HCT116 (cell line): ENCODE measurements at regions not wholly inside any gene's neighbourhood (a gene's known extent, or its start where the extent isn't known, plus 50 kb on each side); places are given as distances from the start of the nearest gene placed in this dataset.

ENCODE experiments used
- ATAC-seq: fragments of 200-7000 bp; cut with Tn5 transposase; 2 replicates; pipeline ENCODE4 v1.9.1; 2020; ENCODE audit warnings: mild to moderate bottlenecking, moderate library complexity
- BruUV-seq: library from RNA; stranded (reverse); fragments of 400-500 nt; replicated peaks from 2 replicates; lab custom pipeline; 2021; lab: Mats Ljungman, UMichigan
- CTCF ChIA-PET: fragments of 300-600 bp; sonication (Branson Sonifier 250); formaldehyde crosslinking; loops from one replicate; lab custom pipeline; 2021; ENCODE audit warnings: antibody characterized with exemption; lab: Charles Lee
- POLR2A ChIA-PET: fragments of 300-600, 350-600 bp; sonication (Branson Sonifier 250); formaldehyde crosslinking; loops from one replicate; lab custom pipeline; 2021; ENCODE audit warnings: antibody characterized with exemption; lab: Charles Lee
- RAD21 ChIA-PET, 2 experiments: fragments of 300-600 bp; sonication (Branson Sonifier 250); formaldehyde crosslinking; loops; one replicate each; lab custom pipeline; 2023; ENCODE audit warnings: low total read pairs in 2 of 2; ENCODE audit not compliant: uncharacterized antibody in 2 of 2, unreplicated experiment in 2 of 2, low non-redundant PET in 1 of 2; lab: Charles Lee
- DNase-seq: peaks from one replicate; pipeline ENCODE4 v3.0.0-alpha.2; 2010; ENCODE audit warnings: low read depth, low spot score
- H2AFZ ChIP-seq: fragments of 200-600 bp; shearing (Covaris generic), sonication (generic); 2 replicates; pipeline ENCODE4 v1.6.1; 2017; ENCODE audit warnings: low read depth, mixed run types, mixed read lengths, antibody characterized with exemption, low read length; ENCODE audit not compliant: poor library complexity, severe bottlenecking
- H3K27ac ChIP-seq: 2 replicates; pipeline ENCODE4 v1.5.1; 2012; ENCODE audit warnings: low read depth, low read length
- H3K27me3 ChIP-seq: fragments of 200-600 bp; sonication (generic); 2 replicates; pipeline ENCODE4 v1.6.1; 2016; ENCODE audit warnings: mixed run types, low read length, mixed read lengths; ENCODE audit not compliant: insufficient read depth
- H3K36me3 ChIP-seq, 2 experiments: fragments of 200-500 bp in 1 of 2; fragments of 200-600 bp in 1 of 2; sonication (Bioruptor generic) in 1 of 2; sonication (generic) in 1 of 2; 2 replicates each; pipeline versions ENCODE4 v1.5.1 to v1.6.1; 2014 to 2016; ENCODE audit warnings: low read length in 2 of 2, inconsistent platforms in 1 of 2, mixed read lengths in 1 of 2, mixed run types in 1 of 2; ENCODE audit not compliant: insufficient read depth in 2 of 2, control insufficient read depth in 1 of 2
- H3K4me1 ChIP-seq, 2 experiments: fragments of 200-600 bp in 1 of 2; sonication (generic) in 1 of 2; 2 replicates each; pipeline versions ENCODE4 v1.5.1 to v1.6.1; 2012 to 2017; ENCODE audit warnings: low read length in 2 of 2, inconsistent platforms in 1 of 2, mild to moderate bottlenecking in 1 of 2, mixed read lengths in 1 of 2, mixed run types in 1 of 2, moderate library complexity in 1 of 2; ENCODE audit not compliant: insufficient read depth in 2 of 2, control insufficient read depth in 1 of 2
- H3K4me2 ChIP-seq: fragments of 200-600 bp; sonication (generic); 2 replicates; pipeline ENCODE4 v1.6.1; 2017; ENCODE audit warnings: mixed run types, low read length, mixed read lengths
- H3K4me3 ChIP-seq, 2 experiments: fragments of 200-600 bp in 1 of 2; sonication (generic) in 1 of 2; replicated peaks in 1 of 2; 2 replicates each; pipeline ENCODE4 v1.5.1; 2011 to 2016; ENCODE audit warnings: low read length in 2 of 2, control low read depth in 1 of 2, low read depth in 1 of 2, mild to moderate bottlenecking in 1 of 2, mixed read lengths in 1 of 2, mixed run types in 1 of 2
- H3K79me2 ChIP-seq: fragments of 200-600 bp; sonication (generic); 2 replicates; pipeline ENCODE4 v1.6.1; 2017; ENCODE audit warnings: mild to moderate bottlenecking, mixed run types, low read length, moderate library complexity, mixed read lengths; ENCODE audit not compliant: insufficient read depth
- H3K9ac ChIP-seq: fragments of 200-600 bp; sonication (generic); 2 replicates; pipeline ENCODE4 v1.6.1; 2016; ENCODE audit warnings: low read length, mixed read lengths
- H3K9me2 ChIP-seq: fragments of 200-600 bp; sonication (generic), shearing (Covaris generic); 2 replicates; pipeline ENCODE4 v1.6.1; 2017; ENCODE audit warnings: mixed run types, mild to moderate bottlenecking, moderate library complexity; ENCODE audit not compliant: insufficient read depth
- H3K9me3 ChIP-seq, 2 experiments: fragments of 200-500 bp in 1 of 2; fragments of 200-600 bp in 1 of 2; sonication (Bioruptor generic) in 1 of 2; sonication (generic) in 1 of 2; 2 replicates each; pipeline ENCODE4 v1.6.1; 2014 to 2017; ENCODE audit warnings: low read length in 2 of 2, mixed read lengths in 2 of 2, inconsistent platforms in 1 of 2, low read depth in 1 of 2, mild to moderate bottlenecking in 1 of 2, mixed run types in 1 of 2, moderate library complexity in 1 of 2; ENCODE audit not compliant: control insufficient read depth in 1 of 2, insufficient read depth in 1 of 2
- H4K20me1 ChIP-seq: fragments of 200-600 bp; sonication (generic), shearing (Covaris generic); 2 replicates; pipeline ENCODE4 v1.6.1; 2017; ENCODE audit warnings: mixed run types, mild to moderate bottlenecking, moderate library complexity; ENCODE audit not compliant: insufficient read depth
- CEBPB ChIP-seq: IDR thresholded peaks from 2 replicates; pipeline ENCODE4 v1.6.1; 2012; ENCODE audit warnings: low read depth
- EGR1 ChIP-seq: IDR thresholded peaks from 2 replicates; pipeline ENCODE4 v1.6.1; 2012; ENCODE audit warnings: low read depth
- EZH2 ChIP-seq: fragments of 200-600 bp; sonication (generic); IDR thresholded peaks from 2 replicates; pipeline ENCODE4 v1.6.1; 2017; ENCODE audit warnings: antibody characterized with exemption, mixed run types
- POLR2A ChIP-seq: IDR thresholded peaks from 2 replicates; pipeline ENCODE4 v1.7.0; 2011; ENCODE audit warnings: borderline replicate concordance; ENCODE audit not compliant: insufficient read depth, insufficient read length; ENCODE audit errors: extremely low read depth
- POLR2AphosphoS5 ChIP-seq: IDR thresholded peaks from 2 replicates; pipeline ENCODE4 v1.6.1; 2011; ENCODE audit warnings: mild to moderate bottlenecking, low read depth, low read length, moderate library complexity
- SP1 ChIP-seq: IDR thresholded peaks from 2 replicates; pipeline ENCODE4 v1.6.1; 2012; ENCODE audit warnings: low read depth
- SRF ChIP-seq: IDR thresholded peaks from 2 replicates; pipeline ENCODE4 v1.6.1; 2012; ENCODE audit warnings: low read depth
- TCF7L2 ChIP-seq: IDR thresholded peaks from 2 replicates; pipeline ENCODE4 v1.7.0; 2011; ENCODE audit warnings: borderline replicate concordance, inconsistent platforms; ENCODE audit not compliant: insufficient read depth, insufficient read length; ENCODE audit errors: extremely low read depth
- ZNF274 ChIP-seq: fragments of 200-500 bp; sonication (Bioruptor generic); IDR thresholded peaks from 2 replicates; pipeline ENCODE4 v1.6.1; 2014; ENCODE audit warnings: mild to moderate bottlenecking, low read depth, low read length, inconsistent platforms
- intact Hi-C: fragments of 100-400 bp; cut with micrococcal nuclease; formaldehyde crosslinking; loops from 2 replicates; pipeline ENCODE4 v1.10.0; 2022
- TF ChIP-seq, protein P1 (sequence below), 3 experiments: fragments of 200-600 bp in 1 of 3; sonication (generic) in 1 of 3; IDR thresholded peaks in 2 of 3; conservative IDR thresholded peaks in 1 of 3; 2 replicates each; pipeline ENCODE4 v1.5.1; 2012 to 2017; ENCODE audit warnings: low read depth in 2 of 3, low read length in 2 of 3, antibody characterized with exemption in 1 of 3, borderline replicate concordance in 1 of 3, control low read depth in 1 of 3, mild to moderate bottlenecking in 1 of 3, mixed read lengths in 1 of 3, mixed run types in 1 of 3, moderate library complexity in 1 of 3; ENCODE audit not compliant: insufficient read depth in 1 of 3
- TF ChIP-seq, protein P2 (sequence below): IDR thresholded peaks from 2 replicates; pipeline ENCODE4 v1.6.1; 2011; ENCODE audit warnings: mild to moderate bottlenecking, low read length, moderate library complexity; ENCODE audit not compliant: insufficient replicate concordance; ENCODE audit errors: extremely low read depth
- TF ChIP-seq, protein P3 (sequence below): IDR thresholded peaks from 2 replicates; pipeline ENCODE4 v1.6.1; 2012
- TF ChIP-seq, protein P4 (sequence below): IDR thresholded peaks from 2 replicates; pipeline ENCODE4 v1.6.1; 2012

DNA sequence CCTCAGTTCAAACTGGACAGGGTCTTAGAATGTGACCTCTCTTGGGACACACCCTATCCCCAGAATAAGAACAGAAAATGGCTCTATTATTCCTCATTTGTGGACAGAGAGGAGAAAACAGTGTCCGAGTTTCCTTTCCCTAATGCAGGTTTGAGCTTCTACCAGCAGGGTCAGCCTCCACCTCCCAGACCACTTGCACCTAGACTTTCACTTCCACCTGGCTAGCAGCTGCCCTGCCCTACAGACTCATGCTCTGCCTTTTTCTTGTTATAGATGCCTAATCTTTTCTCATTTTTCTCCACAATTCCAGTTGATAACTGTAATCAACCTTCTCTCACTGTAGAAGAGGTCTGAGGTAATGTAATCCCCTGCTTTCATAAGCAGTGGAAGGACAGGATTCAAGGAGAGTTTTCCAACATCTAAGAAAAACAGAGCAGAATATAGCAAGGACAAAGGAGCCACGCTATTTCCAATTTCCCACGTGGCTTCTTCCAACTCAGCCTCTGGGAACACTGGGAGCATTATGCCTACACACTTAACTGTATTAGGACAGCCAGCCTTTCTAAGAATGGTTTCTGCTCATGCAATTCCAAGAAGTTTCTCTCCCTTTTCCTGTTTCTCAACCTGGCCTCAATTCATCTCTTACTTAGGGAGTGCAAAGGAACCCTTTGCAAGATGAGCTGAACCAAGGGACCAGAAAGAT is 239.8 kb downstream of the BCL11A start (continued):
- TF ChIP-seq SRF, result no peak
- no peak for TF ChIP-seq CEBPB
- TF ChIP-seq, protein P1, sequence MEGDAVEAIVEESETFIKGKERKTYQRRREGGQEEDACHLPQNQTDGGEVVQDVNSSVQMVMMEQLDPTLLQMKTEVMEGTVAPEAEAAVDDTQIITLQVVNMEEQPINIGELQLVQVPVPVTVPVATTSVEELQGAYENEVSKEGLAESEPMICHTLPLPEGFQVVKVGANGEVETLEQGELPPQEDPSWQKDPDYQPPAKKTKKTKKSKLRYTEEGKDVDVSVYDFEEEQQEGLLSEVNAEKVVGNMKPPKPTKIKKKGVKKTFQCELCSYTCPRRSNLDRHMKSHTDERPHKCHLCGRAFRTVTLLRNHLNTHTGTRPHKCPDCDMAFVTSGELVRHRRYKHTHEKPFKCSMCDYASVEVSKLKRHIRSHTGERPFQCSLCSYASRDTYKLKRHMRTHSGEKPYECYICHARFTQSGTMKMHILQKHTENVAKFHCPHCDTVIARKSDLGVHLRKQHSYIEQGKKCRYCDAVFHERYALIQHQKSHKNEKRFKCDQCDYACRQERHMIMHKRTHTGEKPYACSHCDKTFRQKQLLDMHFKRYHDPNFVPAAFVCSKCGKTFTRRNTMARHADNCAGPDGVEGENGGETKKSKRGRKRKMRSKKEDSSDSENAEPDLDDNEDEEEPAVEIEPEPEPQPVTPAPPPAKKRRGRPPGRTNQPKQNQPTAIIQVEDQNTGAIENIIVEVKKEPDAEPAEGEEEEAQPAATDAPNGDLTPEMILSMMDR (IDR thresholded peaks at IDR 0.05 in 2 of 3, conservative IDR thresholded peaks at IDR 0.05 in 1 of 3; ENCODE audit: borderline replicate concordance in 1 of 3, insufficient read depth in 1 of 3, low read depth in 2 of 3, low read length in 2 of 3), result no peak
- no peak for TF ChIP-seq SP1

DNA sequence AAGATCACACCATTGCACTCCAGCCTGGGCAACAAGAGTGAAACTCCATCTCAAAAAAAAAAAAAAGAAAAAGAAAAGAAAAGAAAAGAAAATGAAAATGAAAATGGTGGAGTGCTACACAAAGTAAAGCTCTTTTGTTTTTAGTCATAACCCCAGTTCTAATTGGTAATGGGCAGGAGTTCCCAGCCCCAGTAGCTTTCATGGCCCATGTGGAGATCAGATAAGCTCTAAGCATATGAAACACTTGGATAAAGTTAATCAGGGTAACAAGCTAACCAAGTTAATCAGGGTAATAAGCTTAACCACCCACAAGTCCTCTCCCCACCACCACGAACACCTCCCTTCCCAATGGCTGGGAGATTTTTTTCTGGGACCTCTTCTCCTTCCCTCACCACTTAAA is 240.8 kb downstream of the BCL11A start:
- TF ChIP-seq TCF7L2 (no peak), POLR2AphosphoS5 (no peak), EZH2 (no peak), SRF (no peak), POLR2A (no peak), EGR1 (no peak), ZNF274 (no peak)
- TF ChIP-seq, protein P1 (IDR thresholded peaks at IDR 0.05 in 2 of 3, conservative IDR thresholded peaks at IDR 0.05 in 1 of 3; ENCODE audit: borderline replicate concordance in 1 of 3, insufficient read depth in 1 of 3, low read depth in 2 of 3, low read length in 2 of 3), result no peak
- TF ChIP-seq, protein P2, sequence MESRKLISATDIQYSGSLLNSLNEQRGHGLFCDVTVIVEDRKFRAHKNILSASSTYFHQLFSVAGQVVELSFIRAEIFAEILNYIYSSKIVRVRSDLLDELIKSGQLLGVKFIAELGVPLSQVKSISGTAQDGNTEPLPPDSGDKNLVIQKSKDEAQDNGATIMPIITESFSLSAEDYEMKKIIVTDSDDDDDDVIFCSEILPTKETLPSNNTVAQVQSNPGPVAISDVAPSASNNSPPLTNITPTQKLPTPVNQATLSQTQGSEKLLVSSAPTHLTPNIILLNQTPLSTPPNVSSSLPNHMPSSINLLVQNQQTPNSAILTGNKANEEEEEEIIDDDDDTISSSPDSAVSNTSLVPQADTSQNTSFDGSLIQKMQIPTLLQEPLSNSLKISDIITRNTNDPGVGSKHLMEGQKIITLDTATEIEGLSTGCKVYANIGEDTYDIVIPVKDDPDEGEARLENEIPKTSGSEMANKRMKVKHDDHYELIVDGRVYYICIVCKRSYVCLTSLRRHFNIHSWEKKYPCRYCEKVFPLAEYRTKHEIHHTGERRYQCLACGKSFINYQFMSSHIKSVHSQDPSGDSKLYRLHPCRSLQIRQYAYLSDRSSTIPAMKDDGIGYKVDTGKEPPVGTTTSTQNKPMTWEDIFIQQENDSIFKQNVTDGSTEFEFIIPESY, result no peak
- TF ChIP-seq, protein P3, sequence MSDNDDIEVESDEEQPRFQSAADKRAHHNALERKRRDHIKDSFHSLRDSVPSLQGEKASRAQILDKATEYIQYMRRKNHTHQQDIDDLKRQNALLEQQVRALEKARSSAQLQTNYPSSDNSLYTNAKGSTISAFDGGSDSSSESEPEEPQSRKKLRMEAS, result no peak
- TF ChIP-seq, protein P4, sequence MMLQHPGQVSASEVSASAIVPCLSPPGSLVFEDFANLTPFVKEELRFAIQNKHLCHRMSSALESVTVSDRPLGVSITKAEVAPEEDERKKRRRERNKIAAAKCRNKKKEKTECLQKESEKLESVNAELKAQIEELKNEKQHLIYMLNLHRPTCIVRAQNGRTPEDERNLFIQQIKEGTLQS, result no peak
- Histone ChIP-seq H3K79me2 (no peaks in the 10 kb centered on the region), H3K27me3 (peaks cover 24% of the 10 kb centered on the region), H3K9ac (no peak overlapping the region), H3K4me3 (no peak overlapping the region), H3K9me2 (no peaks in the 10 kb centered on the region), H3K9me3 (no peaks in the 10 kb centered on the region), H3K4me1 (no peaks in the 10 kb centered on the region), H2AFZ (no peak overlapping the region), H3K27ac (no peak overlapping the region), H4K20me1 (no peaks in the 10 kb centered on the region), H3K36me3 (no peaks in the 10 kb centered on the region), H3K4me2 (no peak overlapping the region)
- ChIA-PET POLR2A (no interaction called here), RAD21 (no interaction called here), CTCF (no interaction called here)
- no TSS peak for BruUV-seq
- ATAC-seq (no peak), DNase-seq (no peak)
- intact Hi-C loops, result no loop called here
